GM18858 (cell line): ENCODE measurements at regions not wholly inside any gene's neighbourhood (a gene's known extent, or its start where the extent isn't known, plus 50 kb on each side); places are given as distances from the start of the nearest gene placed in this dataset.
"Not testable (repeated sequence)": the region's sequence is repeated elsewhere in the genome, so short reads cannot be mapped to it uniquely, and the experiment has no call there.

Experiments used
- ATAC-seq: cut with Tn5 transposase; IDR thresholded peaks from one replicate; pipeline ENCODE4 v1.9.1; 2021; ENCODE audit not compliant: unreplicated experiment

DNA sequence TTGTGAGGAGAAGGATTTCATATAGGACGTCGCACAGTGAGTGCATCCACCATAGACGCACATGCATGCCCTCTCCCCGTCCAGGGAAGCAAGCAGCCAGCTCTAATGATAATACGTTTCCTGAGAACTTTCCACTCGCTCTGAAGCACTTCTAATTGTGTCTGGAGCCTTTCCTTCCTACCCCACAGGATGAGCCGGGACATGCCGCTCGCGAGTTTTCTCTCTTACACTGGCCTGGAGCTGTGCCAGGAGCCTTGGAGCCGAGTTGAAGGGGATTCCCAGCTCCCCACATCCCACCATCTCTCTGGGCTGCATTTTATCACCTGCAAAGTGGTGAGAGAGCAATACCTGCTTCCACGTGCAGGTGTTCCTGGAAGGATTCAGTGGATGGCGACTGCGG is 368.1 kb downstream of the C16orf95 start:
- ATAC-seq: no peak

DNA sequence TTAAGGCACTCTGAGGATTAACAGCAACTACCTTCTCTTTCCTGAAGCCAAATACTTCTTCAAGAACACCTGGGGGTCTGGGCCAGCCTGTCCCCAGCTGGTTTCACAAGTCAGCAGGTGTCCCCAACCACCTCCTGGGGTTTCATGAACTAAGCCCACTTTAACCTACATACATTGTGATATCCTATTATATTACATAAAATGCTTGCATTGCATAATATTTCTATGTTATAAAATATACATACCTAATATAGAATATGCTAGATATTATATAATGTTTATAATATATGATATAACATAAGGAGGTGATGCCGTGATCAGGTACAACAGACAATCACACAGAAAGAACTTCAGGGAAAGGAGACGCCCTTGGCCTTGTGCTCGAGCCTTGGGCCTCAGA is 367.6 kb downstream of the C16orf95 start:
- ATAC-seq: no peak

- no peak for ATAC-seq
Observed at GRCh38 chr16:86951041-86951822, 366.0 kb downstream of the C16orf95 start.

- ATAC-seq: no peak
Observed at GRCh38 chr16:86951831-86952598, 365.2 kb downstream of the C16orf95 start.

DNA sequence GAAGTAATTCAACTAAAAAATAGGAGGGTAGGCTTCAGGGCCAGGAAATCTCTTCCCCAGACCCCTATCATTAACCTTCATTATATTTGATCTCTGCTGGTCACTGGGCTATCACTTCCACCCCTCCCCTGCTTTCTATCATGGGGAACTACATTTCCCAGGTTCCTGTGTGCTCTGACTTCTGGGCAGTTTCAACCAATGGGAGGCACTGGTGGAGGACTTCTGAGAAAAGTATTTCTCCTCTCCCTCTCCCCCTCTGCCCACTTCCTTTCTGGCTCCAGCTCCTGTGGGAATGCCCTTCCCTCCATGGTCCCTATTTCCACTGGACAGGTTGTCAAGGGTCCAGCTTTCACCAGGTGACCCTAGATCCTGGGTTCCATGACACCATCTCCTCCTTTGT is 364.4 kb downstream of the C16orf95 start:
- no peak for ATAC-seq

GRCh38 chr16:86953631-86954391 is 363.4 kb downstream of the C16orf95 start:
- ATAC-seq: no peak

DNA sequence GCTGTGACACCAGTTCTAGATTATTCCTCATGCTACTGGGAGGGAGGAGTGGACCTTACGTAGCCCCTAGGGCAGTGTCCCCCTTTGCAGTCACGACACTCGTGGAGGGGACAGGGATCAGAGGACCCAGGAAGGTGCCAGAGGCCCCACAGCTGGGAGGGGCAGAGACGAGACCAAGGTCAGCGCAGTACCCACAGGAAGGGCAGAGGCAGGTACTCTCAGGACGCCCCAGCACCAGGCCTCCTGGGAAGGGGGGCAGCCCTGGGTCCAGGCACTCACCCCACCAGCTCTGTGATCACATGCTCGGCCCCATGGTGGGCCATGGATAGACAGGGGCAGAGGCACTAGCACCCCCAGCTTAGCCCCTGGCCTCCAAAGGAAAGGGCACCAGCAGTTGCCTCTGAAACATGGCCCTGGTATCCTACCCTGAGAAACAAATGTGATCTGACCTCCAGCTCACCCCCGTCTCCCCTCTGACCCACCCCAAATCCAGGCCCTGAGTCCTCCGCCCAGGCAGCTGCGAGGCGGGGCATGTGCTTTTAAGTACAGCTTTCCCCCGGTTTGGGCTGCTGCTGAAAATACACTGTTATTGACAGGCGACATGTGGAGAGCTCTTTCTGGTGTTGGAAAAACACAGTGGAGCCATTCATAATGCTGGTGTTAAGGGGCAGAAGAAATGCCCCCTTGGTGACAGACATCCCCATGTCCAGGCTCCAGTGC is 361.9 kb downstream of the C16orf95 start:
- ATAC-seq: no peak

DNA sequence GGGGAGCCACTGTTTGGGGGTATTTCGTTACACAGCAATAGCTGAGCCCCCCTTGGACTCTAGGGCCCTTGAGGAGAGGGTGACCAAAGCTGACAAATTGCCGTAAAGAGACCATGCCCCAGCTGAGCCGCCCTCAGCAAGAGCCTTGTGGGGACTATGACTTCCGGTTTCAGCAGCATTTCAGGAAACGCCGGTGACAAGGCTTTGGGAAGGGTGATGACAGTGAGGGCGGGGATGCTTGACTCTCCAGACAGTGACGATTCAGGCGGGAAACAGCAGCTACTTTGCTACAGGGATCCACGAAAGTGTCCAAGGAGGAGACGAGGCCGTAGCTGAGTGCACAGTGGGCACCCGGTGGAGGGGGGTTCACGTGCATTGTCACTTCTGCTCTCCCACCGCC is 360.8 kb downstream of the C16orf95 start:
- no peak for ATAC-seq

DNA sequence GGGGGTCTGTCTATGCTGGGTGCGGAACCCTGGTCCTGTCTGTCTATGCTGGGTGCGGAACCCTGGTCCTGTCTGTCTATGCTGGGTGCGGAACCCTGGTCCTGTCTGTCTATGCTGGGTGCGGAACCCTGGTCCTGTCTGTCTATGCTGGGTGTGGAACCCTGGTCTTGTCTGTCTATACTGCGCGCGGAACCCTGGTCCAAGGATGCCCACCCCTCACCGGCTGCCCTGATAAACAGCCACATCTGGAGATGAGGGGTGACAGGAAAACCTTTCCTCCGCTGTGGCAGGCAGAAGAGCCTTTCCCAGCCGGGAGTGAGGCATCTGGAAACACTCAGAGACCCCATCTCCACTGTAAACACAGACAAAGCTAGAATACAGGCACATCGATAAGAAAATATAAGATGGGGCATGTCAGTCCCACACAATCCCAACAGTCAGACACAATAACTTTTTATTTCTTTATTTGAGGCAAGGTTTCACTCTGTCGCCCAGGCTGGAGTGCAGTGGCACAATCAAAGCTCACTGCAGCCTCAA is 359.5 kb downstream of the C16orf95 start:
- ATAC-seq: not testable (repeated sequence)

- no peak for ATAC-seq
Observed at GRCh38 chr16:86958423-86958822, 358.8 kb downstream of the C16orf95 start.

- ATAC-seq: no peak
Observed at GRCh38 chr16:86959091-86959651, 358.0 kb downstream of the C16orf95 start.

DNA sequence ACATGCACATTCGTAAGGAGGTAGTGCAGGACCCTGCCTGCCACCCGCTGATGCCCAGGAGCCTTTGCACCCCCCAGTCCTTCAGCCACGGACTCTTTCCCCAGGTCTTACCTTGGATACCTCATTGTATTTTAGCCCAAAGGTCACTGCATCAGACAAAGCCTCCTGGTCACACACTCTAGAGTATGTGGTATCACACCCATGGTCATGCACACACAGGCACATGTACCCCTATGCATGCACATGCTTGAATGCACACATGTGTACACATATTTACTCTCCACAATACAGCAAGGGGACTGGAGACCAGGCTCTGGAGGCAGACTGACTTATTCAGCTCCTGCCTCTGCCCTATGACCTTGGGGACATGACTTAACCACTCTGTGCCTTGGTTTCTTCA is 357.5 kb downstream of the C16orf95 start:
- no peak for ATAC-seq

GRCh38 chr16:86960266-86960665 is 356.9 kb downstream of the C16orf95 start:
- no peak for ATAC-seq

GRCh38 chr16:86961171-86961601 is 356.0 kb downstream of the C16orf95 start:
- ATAC-seq: no peak

- ATAC-seq: no peak
Observed at GRCh38 chr16:86962259-86962658, 354.9 kb downstream of the C16orf95 start.

DNA sequence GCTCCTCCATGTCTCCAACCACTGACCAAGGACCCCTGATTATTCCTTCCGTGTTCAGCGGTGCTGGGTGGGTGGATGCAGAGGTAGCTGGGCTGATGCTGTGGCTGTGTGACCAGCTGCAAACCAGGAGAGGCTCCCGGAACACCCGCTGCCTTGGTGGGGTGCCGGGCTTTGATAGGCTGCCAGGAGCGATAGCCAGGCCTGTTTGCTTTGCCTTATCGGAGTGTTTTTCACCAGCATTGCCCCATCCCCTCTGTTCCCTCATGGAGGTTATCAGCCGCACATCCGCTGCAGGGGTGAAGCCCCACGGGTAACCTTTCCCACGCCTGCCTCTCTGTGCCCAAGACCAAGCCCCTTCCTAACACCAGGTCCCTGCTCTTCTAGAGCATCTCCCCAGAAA is 354.3 kb downstream of the C16orf95 start:
- ATAC-seq: no peak

- ATAC-seq: no peak
Observed at GRCh38 chr16:86963600-86964575, 353.3 kb downstream of the C16orf95 start.

DNA sequence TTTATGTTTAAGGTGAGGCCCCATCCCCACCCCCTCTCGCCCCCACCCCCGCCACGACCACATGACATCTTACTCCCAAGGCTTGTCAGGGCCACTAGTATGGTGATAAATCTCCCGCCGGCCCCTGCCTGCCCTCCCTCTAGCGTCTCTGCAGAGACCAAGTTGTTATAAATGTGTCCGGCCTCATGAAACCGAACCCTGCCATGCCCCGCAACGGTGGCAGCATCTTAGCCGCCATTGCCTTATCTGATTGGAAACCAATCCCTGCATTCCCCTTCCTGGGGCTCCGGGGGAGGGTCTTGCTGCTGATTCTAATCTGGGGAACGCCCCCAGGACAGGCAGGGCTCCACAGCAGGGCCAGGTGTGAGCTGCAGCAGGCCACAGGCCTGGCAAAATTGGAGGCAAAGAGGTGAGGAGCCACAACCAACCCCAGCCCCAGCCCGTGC is 352.4 kb downstream of the C16orf95 start:
- ATAC-seq: no peak

DNA sequence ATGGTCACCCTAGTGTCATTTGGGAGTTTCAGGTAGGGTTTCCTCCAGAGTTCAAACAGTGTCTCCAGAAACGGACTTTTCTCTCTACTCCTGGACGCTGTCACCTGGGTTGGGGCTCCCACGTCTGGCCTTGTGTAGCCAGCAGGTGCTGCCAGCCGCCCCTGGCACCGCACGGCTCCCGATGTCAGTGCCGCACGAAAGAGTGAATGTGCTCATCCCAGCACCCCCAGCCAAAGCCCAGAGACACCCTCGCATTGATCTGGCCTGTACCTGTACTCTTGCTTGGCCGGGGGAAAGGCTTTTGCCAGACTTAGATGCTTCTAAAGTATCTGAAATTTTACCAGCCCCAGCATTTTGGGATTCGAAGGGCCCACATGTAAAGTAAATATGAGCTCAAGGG is 351.9 kb downstream of the C16orf95 start:
- ATAC-seq: no peak
